DND-41 (cell line): ENCODE measurements at regions not wholly inside any gene's neighbourhood (a gene's known extent, or its start where the extent isn't known, plus 50 kb on each side); places are given as distances from the start of the nearest gene placed in this dataset.

Experiments
- ATAC-seq: fragments of 200-7000 bp; cut with Tn5 transposase; 3 replicates; pipeline ENCODE4 v1.9.1; 2021; ENCODE audit warnings: low read depth; ENCODE audit not compliant: insufficient read depth
- DNase-seq: peaks from one replicate; pipeline ENCODE4 v3.0.0-alpha.2; 2020
- H2AFZ ChIP-seq: 2 replicates; pipeline ENCODE4 v1.6.0; 2012; ENCODE audit warnings: low read depth, low read length
- H3K27ac ChIP-seq: 2 replicates; pipeline ENCODE4 v1.5.1; 2012; ENCODE audit warnings: low read length, inconsistent platforms
- H3K27me3 ChIP-seq: fragments of 200-600 bp; sonication (generic); 2 replicates; pipeline ENCODE4 v1.6.0; 2012; ENCODE audit warnings: low read length, mild to moderate bottlenecking, inconsistent platforms; ENCODE audit not compliant: insufficient read depth, poor library complexity
- H3K36me3 ChIP-seq: 2 replicates; pipeline ENCODE4 v1.5.1; 2012; ENCODE audit warnings: low read length, inconsistent platforms; ENCODE audit not compliant: insufficient read depth
- H3K4me1 ChIP-seq: 2 replicates; pipeline ENCODE4 v1.5.1; 2012; ENCODE audit warnings: mild to moderate bottlenecking, low read length; ENCODE audit not compliant: insufficient read depth
- H3K4me2 ChIP-seq: 2 replicates; pipeline ENCODE4 v1.6.0; 2012; ENCODE audit warnings: mild to moderate bottlenecking, moderate library complexity, low read length, inconsistent platforms; ENCODE audit not compliant: insufficient read depth
- H3K4me3 ChIP-seq, 2 experiments: fragments of 200-600 bp in 1 of 2; shearing (Covaris generic) in 1 of 2; 2 replicates each; pipeline ENCODE4 v1.5.1; 2012 to 2016; ENCODE audit warnings: inconsistent platforms in 2 of 2, low read length in 2 of 2, mild to moderate bottlenecking in 2 of 2, low read depth in 1 of 2, moderate library complexity in 1 of 2
- H3K79me2 ChIP-seq: 2 replicates; pipeline ENCODE4 v1.6.0; 2012; ENCODE audit warnings: low read length, inconsistent platforms; ENCODE audit not compliant: insufficient read depth
- H3K9ac ChIP-seq: 2 replicates; pipeline ENCODE4 v1.6.0; 2012; ENCODE audit warnings: low read depth, mild to moderate bottlenecking, inconsistent platforms, low read length, moderate library complexity
- H3K9me3 ChIP-seq: 2 replicates; pipeline ENCODE4 v1.5.1; 2012; ENCODE audit warnings: low read length, moderate library complexity, mild to moderate bottlenecking, inconsistent platforms; ENCODE audit not compliant: insufficient read depth, severe bottlenecking
- H4K20me1 ChIP-seq: 2 replicates; pipeline ENCODE4 v1.6.0; 2012; ENCODE audit warnings: low read length; ENCODE audit not compliant: insufficient read depth
- CTCF ChIP-seq: IDR thresholded peaks from 2 replicates; pipeline ENCODE4 v1.5.1; 2012; ENCODE audit warnings: borderline replicate concordance, low read length, moderate library complexity, mild to moderate bottlenecking; ENCODE audit not compliant: poor library complexity, severe bottlenecking; ENCODE audit errors: extremely low read depth
- EZH2 ChIP-seq: IDR thresholded peaks from 3 replicates; pipeline ENCODE4 v1.6.1; 2012; ENCODE audit warnings: borderline replicate concordance, low read depth, mild to moderate bottlenecking, moderate library complexity, low read length, inconsistent platforms; ENCODE audit not compliant: severe bottlenecking

DNA sequence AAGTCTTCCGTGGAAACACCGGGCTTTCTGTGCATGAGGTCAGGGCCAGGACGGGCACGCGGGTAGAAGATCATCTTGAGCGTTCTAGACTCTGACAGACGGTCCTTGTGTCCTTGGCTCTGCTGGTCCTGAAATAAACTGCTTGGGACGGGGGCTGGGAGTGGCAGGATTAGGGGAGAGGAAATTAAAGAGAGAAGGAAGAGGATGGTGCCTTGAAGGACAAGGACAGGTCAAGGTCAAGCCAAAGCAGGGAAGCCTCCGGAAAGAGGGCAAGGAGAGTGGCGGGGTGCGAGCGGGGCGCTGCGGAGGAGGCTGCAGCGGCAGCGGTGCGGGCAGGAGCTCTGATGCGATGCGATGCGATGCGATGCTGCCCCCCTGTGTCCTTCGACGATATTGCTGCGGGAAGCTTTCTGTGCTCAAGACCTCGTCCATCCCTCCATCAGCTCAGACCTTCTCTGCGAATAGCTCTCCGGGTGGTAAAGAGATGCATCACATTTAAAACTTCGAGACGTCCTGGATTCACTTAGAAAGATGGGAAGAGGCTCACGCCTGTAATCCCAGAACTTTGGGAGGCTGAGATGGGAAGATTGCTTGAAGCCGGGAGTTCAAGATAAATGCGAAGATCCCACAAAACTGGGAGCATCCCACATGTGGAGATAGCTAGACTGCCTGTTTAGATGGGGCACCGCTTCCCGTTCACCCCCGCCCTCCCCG is 110.1 kb upstream of the TMEM132D start:
- no peaks in the 10 kb centered on the region for H3K36me3 ChIP-seq
- no peak overlapping the region for H2AFZ ChIP-seq
- TF ChIP-seq EZH2 (no peak), CTCF (peak; percentile 48)
- ATAC-seq (no peak), DNase-seq (no peak)
- H4K20me1 ChIP-seq: no peaks in the 10 kb centered on the region
- H3K79me2 ChIP-seq: no peaks in the 10 kb centered on the region
- no peak overlapping the region for H3K27ac ChIP-seq
- H3K4me3 ChIP-seq: no peak overlapping the region
- no peaks in the 10 kb centered on the region for H3K4me1 ChIP-seq
- H3K27me3 ChIP-seq: no peaks in the 10 kb centered on the region
- peaks cover 3% of the 10 kb centered on the region for H3K9me3 ChIP-seq
- no peak overlapping the region for H3K9ac ChIP-seq
- H3K4me2 ChIP-seq: no peak overlapping the region

- H3K4me2 ChIP-seq: no peak overlapping the region
- DNase-seq (no peak), ATAC-seq (no peak)
- no peak overlapping the region for H3K4me3 ChIP-seq
- H3K9ac ChIP-seq: no peak overlapping the region
- H3K36me3 ChIP-seq: no peaks in the 10 kb centered on the region
- H3K79me2 ChIP-seq: no peaks in the 10 kb centered on the region
- H3K4me1 ChIP-seq: no peaks in the 10 kb centered on the region
- no peak overlapping the region for H2AFZ ChIP-seq
- no peak for TF ChIP-seq CTCF
- TF ChIP-seq EZH2: no peak
- no peaks in the 10 kb centered on the region for H4K20me1 ChIP-seq
- no peaks in the 10 kb centered on the region for H3K27me3 ChIP-seq
- H3K27ac ChIP-seq: no peak overlapping the region
- H3K9me3 ChIP-seq: peaks cover 3% of the 10 kb centered on the region
These were observed 110.6 kb upstream of the TMEM132D start for GRCh38 chr12:130014485-130014807.

DNA sequence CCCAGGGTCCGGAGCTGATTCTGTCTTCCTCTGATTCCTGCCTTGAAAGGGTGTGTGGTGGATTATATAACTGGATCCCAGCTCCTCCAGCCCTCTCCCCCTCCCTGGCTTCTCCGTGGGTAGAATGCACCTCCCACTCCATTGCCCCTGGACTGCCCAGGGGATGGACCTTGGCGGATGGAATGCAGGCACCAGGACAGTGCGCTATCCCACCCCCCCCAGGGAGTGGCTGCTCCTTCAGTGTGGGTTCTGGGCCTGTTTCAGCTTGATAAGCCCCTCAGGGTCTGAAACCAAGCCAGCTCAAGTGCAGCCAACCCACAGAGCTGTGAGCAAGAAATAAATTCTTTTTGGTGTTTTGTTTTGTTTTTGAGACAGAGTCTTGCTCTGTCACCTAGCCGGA is 112.4 kb upstream of the TMEM132D start:
- H4K20me1 ChIP-seq: no peaks in the 10 kb centered on the region
- H3K4me2 ChIP-seq: no peak overlapping the region
- no peaks in the 10 kb centered on the region for H3K27me3 ChIP-seq
- H3K79me2 ChIP-seq: no peaks in the 10 kb centered on the region
- H3K36me3 ChIP-seq: no peaks in the 10 kb centered on the region
- no peak overlapping the region for H2AFZ ChIP-seq
- H3K4me1 ChIP-seq: no peaks in the 10 kb centered on the region
- H3K27ac ChIP-seq: no peak overlapping the region
- no peak overlapping the region for H3K9ac ChIP-seq
- no peak for ATAC-seq
- no peak for DNase-seq
- H3K4me3 ChIP-seq: no peak overlapping the region
- no peak for TF ChIP-seq EZH2
- no peak for TF ChIP-seq CTCF
- peaks cover 3% of the 10 kb centered on the region for H3K9me3 ChIP-seq

DNA sequence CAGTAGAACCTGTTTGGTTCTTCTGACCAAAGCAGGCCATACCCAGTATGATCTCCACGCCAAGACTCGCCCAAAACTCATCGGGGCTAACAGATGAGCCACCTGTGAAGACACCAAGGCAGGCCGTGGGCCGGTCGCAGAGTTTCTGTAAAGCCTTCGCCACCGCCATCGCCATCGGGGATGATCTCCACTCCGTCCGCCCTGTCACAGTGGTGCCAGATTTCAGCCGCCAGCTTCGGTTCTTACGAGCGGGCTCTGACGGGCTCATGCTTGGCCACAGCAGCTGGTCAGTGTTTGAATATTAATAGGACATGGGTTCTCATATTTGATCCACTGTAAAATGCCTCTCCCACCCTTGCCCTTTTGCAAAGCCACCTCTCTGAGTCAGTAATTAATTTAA is 113.2 kb upstream of the TMEM132D start:
- TF ChIP-seq CTCF (no peak), EZH2 (no peak)
- Histone ChIP-seq H3K9me3 (peaks cover 3% of the 10 kb centered on the region), H3K79me2 (no peaks in the 10 kb centered on the region), H3K9ac (no peak overlapping the region), H3K36me3 (no peaks in the 10 kb centered on the region), H2AFZ (no peak overlapping the region), H4K20me1 (0 out of 2 replicates have a peak, but pooled peaks cover 3% of the 10 kb centered on the region), H3K4me3 (no peak overlapping the region), H3K4me2 (no peak overlapping the region), H3K27ac (no peak overlapping the region), H3K4me1 (no peaks in the 10 kb centered on the region), H3K27me3 (no peaks in the 10 kb centered on the region)
- DNase-seq: no peak
- no peak for ATAC-seq
